ENCODE measurements at regions not wholly inside any gene's neighbourhood (a gene's known extent, or its start where the extent isn't known, plus 50 kb on each side); places are given as distances from the start of the nearest gene placed in this dataset.

- TF ChIP-seq POLR2AphosphoS5 (IDR thresholded peaks at IDR 0.05): no peak
- TF ChIP-seq, protein P1, sequence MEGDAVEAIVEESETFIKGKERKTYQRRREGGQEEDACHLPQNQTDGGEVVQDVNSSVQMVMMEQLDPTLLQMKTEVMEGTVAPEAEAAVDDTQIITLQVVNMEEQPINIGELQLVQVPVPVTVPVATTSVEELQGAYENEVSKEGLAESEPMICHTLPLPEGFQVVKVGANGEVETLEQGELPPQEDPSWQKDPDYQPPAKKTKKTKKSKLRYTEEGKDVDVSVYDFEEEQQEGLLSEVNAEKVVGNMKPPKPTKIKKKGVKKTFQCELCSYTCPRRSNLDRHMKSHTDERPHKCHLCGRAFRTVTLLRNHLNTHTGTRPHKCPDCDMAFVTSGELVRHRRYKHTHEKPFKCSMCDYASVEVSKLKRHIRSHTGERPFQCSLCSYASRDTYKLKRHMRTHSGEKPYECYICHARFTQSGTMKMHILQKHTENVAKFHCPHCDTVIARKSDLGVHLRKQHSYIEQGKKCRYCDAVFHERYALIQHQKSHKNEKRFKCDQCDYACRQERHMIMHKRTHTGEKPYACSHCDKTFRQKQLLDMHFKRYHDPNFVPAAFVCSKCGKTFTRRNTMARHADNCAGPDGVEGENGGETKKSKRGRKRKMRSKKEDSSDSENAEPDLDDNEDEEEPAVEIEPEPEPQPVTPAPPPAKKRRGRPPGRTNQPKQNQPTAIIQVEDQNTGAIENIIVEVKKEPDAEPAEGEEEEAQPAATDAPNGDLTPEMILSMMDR (IDR thresholded peaks at IDR 0.05): no peak
- no peak for TF ChIP-seq EP300 (IDR thresholded peaks at IDR 0.05)
Observed at GRCh38 chr20:23159947-23160318, 73.8 kb upstream of the CD93 start.
